KOPT-K1 (cell line): ENCODE measurements at regions not wholly inside any gene's neighbourhood (a gene's known extent, or its start where the extent isn't known, plus 50 kb on each side); places are given as distances from the start of the nearest gene placed in this dataset.

ENCODE experiments used
- H3K27ac ChIP-seq: fragments of 200-600 bp; sonication (generic); 2 replicates; pipeline ENCODE4 v1.5.1; 2016; ENCODE audit warnings: antibody characterized with exemption, mild to moderate bottlenecking, low read depth, low read length; ENCODE audit not compliant: poor library complexity, severe bottlenecking
- H3K36me3 ChIP-seq: fragments of 200-600 bp; sonication (generic); 2 replicates; pipeline ENCODE4 v1.5.1; 2017; ENCODE audit warnings: antibody characterized with exemption, mild to moderate bottlenecking, low read length, moderate library complexity; ENCODE audit not compliant: insufficient read depth
- H3K9me3 ChIP-seq: fragments of 200-600 bp; sonication (generic); 2 replicates; pipeline ENCODE4 v1.5.1; 2017; ENCODE audit warnings: antibody characterized with exemption, low read length, mild to moderate bottlenecking; ENCODE audit not compliant: insufficient read depth, poor library complexity, severe bottlenecking

GRCh38 chr12:127422935-127423566 lies 843.9 kb upstream of the TMEM132C start:
- no peak overlapping the region for H3K27ac ChIP-seq
- no peaks in the 10 kb centered on the region for H3K36me3 ChIP-seq
- H3K9me3 ChIP-seq: peaks cover 4% of the 10 kb centered on the region

GRCh38 chr12:127425474-127425873 lies 841.5 kb upstream of the TMEM132C start:
- no peaks in the 10 kb centered on the region for H3K9me3 ChIP-seq
- H3K36me3 ChIP-seq: no peaks in the 10 kb centered on the region
- no peak overlapping the region for H3K27ac ChIP-seq

- H3K36me3 ChIP-seq: no peaks in the 10 kb centered on the region
- H3K27ac ChIP-seq: no peak overlapping the region
Observed at GRCh38 chr12:127428420-127428819, 838.5 kb upstream of the TMEM132C start.

GRCh38 chr12:127429551-127430285 lies 837.3 kb upstream of the TMEM132C start:
- no peaks in the 10 kb centered on the region for H3K9me3 ChIP-seq
- H3K27ac ChIP-seq: no peak overlapping the region
- no peaks in the 10 kb centered on the region for H3K36me3 ChIP-seq

More at GRCh38 chr12:127428420-127428819, 838.5 kb upstream of the TMEM132C start:
- no peaks in the 10 kb centered on the region for H3K9me3 ChIP-seq

GRCh38 chr12:127430401-127430800 lies 836.6 kb upstream of the TMEM132C start:
- Histone ChIP-seq H3K36me3 (no peaks in the 10 kb centered on the region), H3K27ac (no peak overlapping the region), H3K9me3 (no peaks in the 10 kb centered on the region)

GRCh38 chr12:127431177-127431576 lies 835.8 kb upstream of the TMEM132C start:
- Histone ChIP-seq H3K9me3 (no peaks in the 10 kb centered on the region), H3K27ac (no peak overlapping the region), H3K36me3 (no peaks in the 10 kb centered on the region)

GRCh38 chr12:127431594-127431993 lies 835.4 kb upstream of the TMEM132C start:
- no peaks in the 10 kb centered on the region for H3K36me3 ChIP-seq
- no peaks in the 10 kb centered on the region for H3K9me3 ChIP-seq
- H3K27ac ChIP-seq: no peak overlapping the region

GRCh38 chr12:127435439-127435838 lies 831.5 kb upstream of the TMEM132C start:
- Histone ChIP-seq H3K9me3 (peaks cover 15% of the 10 kb centered on the region), H3K27ac (no peak overlapping the region), H3K36me3 (no peaks in the 10 kb centered on the region)

- Histone ChIP-seq H3K27ac (no peak overlapping the region), H3K9me3 (peaks cover 15% of the 10 kb centered on the region), H3K36me3 (no peaks in the 10 kb centered on the region)
Observed at GRCh38 chr12:127438512-127439244, 828.3 kb upstream of the TMEM132C start.

- Histone ChIP-seq H3K9me3 (no peaks in the 10 kb centered on the region), H3K36me3 (no peaks in the 10 kb centered on the region), H3K27ac (no peak overlapping the region)
Observed at GRCh38 chr12:127445581-127446139, 821.3 kb upstream of the TMEM132C start.

GRCh38 chr12:127448906-127449305 lies 818.1 kb upstream of the TMEM132C start:
- Histone ChIP-seq H3K9me3 (no peaks in the 10 kb centered on the region), H3K27ac (no peak overlapping the region), H3K36me3 (no peaks in the 10 kb centered on the region)

GRCh38 chr12:127450826-127451225 lies 816.1 kb upstream of the TMEM132C start:
- Histone ChIP-seq H3K36me3 (no peaks in the 10 kb centered on the region), H3K9me3 (no peaks in the 10 kb centered on the region), H3K27ac (no peak overlapping the region)

- Histone ChIP-seq H3K27ac (no peak overlapping the region), H3K36me3 (no peaks in the 10 kb centered on the region), H3K9me3 (peaks cover 9% of the 10 kb centered on the region)
Observed at GRCh38 chr12:127455347-127456265, 811.4 kb upstream of the TMEM132C start.

GRCh38 chr12:127457726-127458125 lies 809.2 kb upstream of the TMEM132C start:
- H3K27ac ChIP-seq: no peak overlapping the region

More at GRCh38 chr12:127457726-127458125, 809.2 kb upstream of the TMEM132C start:
- peaks cover 9% of the 10 kb centered on the region for H3K9me3 ChIP-seq
- no peaks in the 10 kb centered on the region for H3K36me3 ChIP-seq
